OCI-LY7 (cell line): ENCODE measurements at regions not wholly inside any gene's neighbourhood (a gene's known extent, or its start where the extent isn't known, plus 50 kb on each side); places are given as distances from the start of the nearest gene placed in this dataset.

Experiments
- BruUV-seq: library from RNA; stranded (reverse); fragments of 400-500 nt; replicated peaks from 2 replicates; lab custom pipeline; 2021; lab: Mats Ljungman, UMichigan
- CTCF ChIA-PET: fragments of 300-600 bp; sonication (Branson Sonifier 250); formaldehyde crosslinking; loops from one replicate; lab custom pipeline; 2022; ENCODE audit warnings: antibody characterized with exemption; ENCODE audit not compliant: unreplicated experiment; lab: Charles Lee
- POLR2A ChIA-PET: fragments of 300-600 bp; sonication (Branson Sonifier 250); formaldehyde crosslinking; loops from one replicate; lab custom pipeline; 2022; ENCODE audit warnings: antibody characterized with exemption; lab: Charles Lee
- DNase-seq: peaks from one replicate; pipeline ENCODE4 v3.0.0-alpha.2; 2015; ENCODE audit warnings: low spot score
- H2AFZ ChIP-seq: fragments of 200-600 bp; sonication (generic), shearing (Covaris generic); 2 replicates; pipeline ENCODE4 v1.6.1; 2014; ENCODE audit warnings: mild to moderate bottlenecking, antibody characterized with exemption, low read length, moderate library complexity
- H3K27ac ChIP-seq: fragments of 200-600 bp; sonication (generic); 2 replicates; pipeline ENCODE4 v1.5.1; 2014; ENCODE audit warnings: mixed run types, low read depth, mild to moderate bottlenecking, moderate library complexity, low read length, inconsistent platforms; ENCODE audit not compliant: poor library complexity, severe bottlenecking
- H3K36me3 ChIP-seq: fragments of 200-600 bp; sonication (generic); 2 replicates; pipeline ENCODE4 v1.6.1; 2014; ENCODE audit warnings: mild to moderate bottlenecking, antibody characterized with exemption, low read length, moderate library complexity, mixed read lengths; ENCODE audit not compliant: insufficient read depth
- H3K4me1 ChIP-seq: fragments of 200-600 bp; sonication (generic); 2 replicates; pipeline ENCODE4 v1.5.1; 2014; ENCODE audit warnings: mild to moderate bottlenecking, low read length; ENCODE audit not compliant: insufficient read depth, poor library complexity, severe bottlenecking
- H3K4me2 ChIP-seq: fragments of 200-600 bp; sonication (generic); 2 replicates; pipeline ENCODE4 v1.6.1; 2014; ENCODE audit warnings: mild to moderate bottlenecking, low read length
- H3K4me3 ChIP-seq: fragments of 200-600 bp; sonication (generic); 2 replicates; pipeline ENCODE4 v1.5.1; 2014; ENCODE audit warnings: mild to moderate bottlenecking, low read depth, low read length; ENCODE audit not compliant: poor library complexity, severe bottlenecking
- H3K79me2 ChIP-seq: fragments of 200-600 bp; sonication (generic); 2 replicates; pipeline ENCODE4 v1.6.1; 2016; ENCODE audit warnings: low read depth, mild to moderate bottlenecking, low read length, moderate library complexity, mixed read lengths; ENCODE audit not compliant: insufficient read depth
- H3K9me2 ChIP-seq: fragments of 200-600 bp; sonication (generic); 2 replicates; pipeline ENCODE4 v1.6.1; 2016; ENCODE audit warnings: mild to moderate bottlenecking, low read length, mixed read lengths; ENCODE audit not compliant: insufficient read depth
- H3K9me3 ChIP-seq: fragments of 200-600 bp; sonication (generic); 2 replicates; pipeline ENCODE4 v1.6.1; 2014; ENCODE audit warnings: mild to moderate bottlenecking, mixed run types, low read length, mixed read lengths
- H4K20me1 ChIP-seq: fragments of 200-600 bp; sonication (generic); 2 replicates; pipeline ENCODE4 v1.6.1; 2014; ENCODE audit warnings: mild to moderate bottlenecking, antibody characterized with exemption, low read length, moderate library complexity, mixed read lengths; ENCODE audit not compliant: insufficient read depth
- CTCF ChIP-seq: fragments of 200-600 bp; sonication (generic); conservative IDR thresholded peaks from 2 replicates; pipeline ENCODE4 v1.5.1; 2014; ENCODE audit warnings: mild to moderate bottlenecking, antibody characterized with exemption, low read length, moderate library complexity, mixed read lengths
- EZH2phosphoT487 ChIP-seq: fragments of 200-600 bp; sonication (generic); IDR thresholded peaks from 2 replicates; pipeline ENCODE4 v1.6.1; 2018; ENCODE audit warnings: low read depth, borderline replicate concordance, mild to moderate bottlenecking, mixed run types, antibody characterized with exemption, low read length, moderate library complexity, mixed read lengths
- intact Hi-C: fragments of 100-400 bp; cut with micrococcal nuclease; formaldehyde crosslinking; loops from one replicate; pipeline ENCODE4 v1.10.0; 2022; ENCODE audit not compliant: unreplicated experiment

- POLR2A ChIA-PET: interaction anchor here (0.7 kb wide), 1 partner anchor 11 kb away, joined by 3 read pairs; no protein-coding TSS in a partner anchor
- no peak for TF ChIP-seq CTCF
- no peak for TF ChIP-seq EZH2phosphoT487
Observed at GRCh38 chr1:181947441-181947840, 114.1 kb downstream of the ZNF648 start.

GRCh38 chr1:181936768-181937581 is 124.5 kb downstream of the ZNF648 start:
- peak; percentile 70 for DNase-seq
- BruUV-seq: no TSS peak
- Histone ChIP-seq H3K79me2 (no peaks in the 10 kb centered on the region), H3K27ac (no peak overlapping the region), H2AFZ (peak overlapping the region; percentile 75; the same call in 1 of the 2 replicates), H3K9me3 (no peaks in the 10 kb centered on the region), H3K36me3 (no peaks in the 10 kb centered on the region), H3K9me2 (no peaks in the 10 kb centered on the region), H4K20me1 (no peaks in the 10 kb centered on the region), H3K4me3 (no peak overlapping the region), H3K4me2 (peak overlapping the region; percentile 56), H3K4me1 (no peaks in the 10 kb centered on the region)
- ChIA-PET CTCF (interaction anchor here (0.5 to 0.7 kb wide), 2 partner anchors 442 to 512 kb away, joined by 3 to 5 read pairs; no protein-coding TSS in a partner anchor), POLR2A (interaction anchor here (0.8 kb wide), 1 partner anchor 10 kb away, joined by 3 read pairs; no protein-coding TSS in a partner anchor)
- intact Hi-C loops: loop anchor here (1.0 kb wide), 1 partner anchor 458 kb away; no protein-coding TSS in a partner anchor
- TF ChIP-seq EZH2phosphoT487 (no peak), CTCF (peak; percentile 87)

More at GRCh38 chr1:181947441-181947840, 114.1 kb downstream of the ZNF648 start:
- Histone ChIP-seq H3K4me2 (no peak overlapping the region), H3K9me2 (no peaks in the 10 kb centered on the region), H3K4me3 (no peak overlapping the region), H3K9me3 (no peaks in the 10 kb centered on the region), H3K36me3 (no peaks in the 10 kb centered on the region), H2AFZ (no peak overlapping the region), H3K79me2 (no peaks in the 10 kb centered on the region), H3K4me1 (no peaks in the 10 kb centered on the region), H4K20me1 (no peaks in the 10 kb centered on the region), H3K27ac (no peak overlapping the region)
- intact Hi-C loops: no loop called here
- DNase-seq: no peak
- CTCF ChIA-PET: no interaction called here
- no TSS peak for BruUV-seq

- TF ChIP-seq CTCF (no peak), EZH2phosphoT487 (no peak)
- H3K4me2 ChIP-seq: no peak overlapping the region
- H4K20me1 ChIP-seq: no peaks in the 10 kb centered on the region
- H3K9me3 ChIP-seq: no peaks in the 10 kb centered on the region
- H3K79me2 ChIP-seq: no peaks in the 10 kb centered on the region
- no peaks in the 10 kb centered on the region for H3K9me2 ChIP-seq
- no peak overlapping the region; the same call in 1 of the 2 replicates for H2AFZ ChIP-seq
- no peaks in the 10 kb centered on the region for H3K4me1 ChIP-seq
- H3K27ac ChIP-seq: no peak overlapping the region
- no TSS peak for BruUV-seq
- no peaks in the 10 kb centered on the region for H3K36me3 ChIP-seq
- DNase-seq: no peak
- POLR2A ChIA-PET: interaction anchor here (0.8 kb wide), 1 partner anchor 11 kb away, joined by 3 read pairs; no protein-coding TSS in a partner anchor
- no peak overlapping the region for H3K4me3 ChIP-seq
- intact Hi-C loops: no loop called here
- CTCF ChIA-PET: interaction anchor here (0.7 kb wide), 1 partner anchor 441 kb away, joined by 5 read pairs; no protein-coding TSS in a partner anchor
Observed at GRCh38 chr1:181936269-181936668, 125.2 kb downstream of the ZNF648 start.
